Left lung (tissue), 4 donors: ENCODE measurements at regions not wholly inside any gene's neighbourhood (a gene's known extent, or its start where the extent isn't known, plus 50 kb on each side); places are given as distances from the start of the nearest gene placed in this dataset.

Experiments
- ATAC-seq: fragments of 200-7000 bp; cut with Tn5 transposase; one replicate; pipeline ENCODE4 v1.9.1; 2020; ENCODE audit warnings: moderate library complexity
- DNase-seq, 4 donors: peaks; one replicate each; pipeline ENCODE4 v3.0.0-alpha.2; 2013 to 2020
- H3K27ac ChIP-seq, 2 donors: fragments of 200-600 bp; sonication (generic) in 1 of 2; one replicate each; pipeline versions ENCODE4 v1.5.0 to v1.8.0; 2020 to 2021
- H3K27me3 ChIP-seq, 2 donors: fragments of 200-600 bp; sonication (generic) in 1 of 2; one replicate each; pipeline versions ENCODE4 v1.5.0 to v1.8.0; 2020 to 2021
- H3K36me3 ChIP-seq, 2 donors: fragments of 200-600 bp; sonication (generic) in 1 of 2; one replicate each; pipeline versions ENCODE4 v1.5.0 to v1.8.0; 2020 to 2021
- H3K4me1 ChIP-seq, 2 donors: fragments of 200-600 bp; one replicate each; pipeline ENCODE4 v1.8.0; 2021
- H3K4me3 ChIP-seq, 2 donors: fragments of 200-600 bp; sonication (generic) in 1 of 2; one replicate each; pipeline versions ENCODE4 v1.5.0 to v1.8.0; 2020 to 2021; ENCODE audit warnings: mild to moderate bottlenecking in 1 of 2
- H3K9me3 ChIP-seq, 2 donors: fragments of 200-600 bp; sonication (generic) in 1 of 2; one replicate each; pipeline versions ENCODE4 v1.5.0 to v1.8.0; 2020 to 2021
- intact Hi-C, 2 donors: fragments of 100-400 bp; cut with DNase I; formaldehyde crosslinking; loops; one replicate each; pipeline versions ENCODE4 v1.11.2 to v1.14.2; 2022
- TF ChIP-seq, protein P1 (sequence below), 2 donors: fragments of 200-600 bp; sonication (generic) in 1 of 2; IDR thresholded peaks; one replicate each; pipeline versions ENCODE4 v1.5.0 to v1.8.0; 2021; ENCODE audit warnings: antibody characterized with exemption in 2 of 2
- donor health status: DM: no; HTN: yes; CAD: no.
- donor health status: DM: no; HTN: no; CAD: no.

DNA sequence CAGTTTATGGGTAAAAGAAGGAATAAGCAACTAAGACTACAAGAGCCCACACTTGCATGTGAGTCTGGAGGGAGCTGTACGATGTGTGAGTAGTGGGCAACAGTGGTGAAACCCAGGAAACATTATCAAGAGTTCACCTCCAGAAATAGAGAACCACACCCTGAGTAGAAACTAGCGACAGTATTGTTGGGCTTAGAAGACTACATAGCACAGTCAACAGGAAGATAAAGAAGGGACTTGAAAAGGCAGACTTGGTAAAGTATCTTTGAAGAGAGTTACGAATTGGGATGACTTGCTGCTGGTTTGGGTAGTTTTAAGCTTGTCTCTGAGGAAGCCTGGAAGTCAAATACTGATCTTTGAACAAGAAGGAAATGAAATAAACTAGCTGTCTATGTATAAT, 223.2 kb upstream of the GNAI1 start:
- no peak for ATAC-seq
- H3K4me1 ChIP-seq = no peaks in the 10 kb centered on the region
- no peaks in the 10 kb centered on the region for H3K36me3 ChIP-seq
- no peaks in the 10 kb centered on the region for H3K9me3 ChIP-seq
- intact Hi-C loops = no loop called here
- no peaks in the 10 kb centered on the region for H3K27me3 ChIP-seq
- no peak overlapping the region for H3K27ac ChIP-seq
- TF ChIP-seq, protein P1, sequence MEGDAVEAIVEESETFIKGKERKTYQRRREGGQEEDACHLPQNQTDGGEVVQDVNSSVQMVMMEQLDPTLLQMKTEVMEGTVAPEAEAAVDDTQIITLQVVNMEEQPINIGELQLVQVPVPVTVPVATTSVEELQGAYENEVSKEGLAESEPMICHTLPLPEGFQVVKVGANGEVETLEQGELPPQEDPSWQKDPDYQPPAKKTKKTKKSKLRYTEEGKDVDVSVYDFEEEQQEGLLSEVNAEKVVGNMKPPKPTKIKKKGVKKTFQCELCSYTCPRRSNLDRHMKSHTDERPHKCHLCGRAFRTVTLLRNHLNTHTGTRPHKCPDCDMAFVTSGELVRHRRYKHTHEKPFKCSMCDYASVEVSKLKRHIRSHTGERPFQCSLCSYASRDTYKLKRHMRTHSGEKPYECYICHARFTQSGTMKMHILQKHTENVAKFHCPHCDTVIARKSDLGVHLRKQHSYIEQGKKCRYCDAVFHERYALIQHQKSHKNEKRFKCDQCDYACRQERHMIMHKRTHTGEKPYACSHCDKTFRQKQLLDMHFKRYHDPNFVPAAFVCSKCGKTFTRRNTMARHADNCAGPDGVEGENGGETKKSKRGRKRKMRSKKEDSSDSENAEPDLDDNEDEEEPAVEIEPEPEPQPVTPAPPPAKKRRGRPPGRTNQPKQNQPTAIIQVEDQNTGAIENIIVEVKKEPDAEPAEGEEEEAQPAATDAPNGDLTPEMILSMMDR (IDR thresholded peaks at IDR 0.05) = no peak
- no peak overlapping the region for H3K4me3 ChIP-seq
- DNase-seq = no peak

DNA sequence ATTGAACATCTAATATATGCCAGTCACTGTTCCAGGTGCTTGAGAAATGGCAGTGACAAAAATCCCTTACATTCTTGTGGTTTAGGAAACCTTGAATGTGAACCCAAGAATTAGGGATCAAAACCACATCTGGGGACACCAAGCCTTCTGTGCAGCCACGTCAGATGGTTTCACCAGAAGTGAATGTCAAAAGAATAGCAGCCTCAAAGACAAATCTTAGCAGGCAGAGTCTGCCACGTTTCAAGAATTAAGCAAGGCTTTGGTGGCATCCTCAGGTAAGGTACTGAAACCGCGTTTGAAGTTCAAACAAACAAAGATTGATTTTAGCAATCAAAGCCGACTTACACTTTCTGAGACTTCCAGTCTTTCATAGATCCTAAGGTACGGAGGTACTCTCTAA, 225.5 kb upstream of the GNAI1 start:
- Histone ChIP-seq H3K36me3 (no peaks in the 10 kb centered on the region), H3K27ac (no peak overlapping the region), H3K27me3 (no peaks in the 10 kb centered on the region), H3K4me1 (no peaks in the 10 kb centered on the region), H3K4me3 (no peak overlapping the region), H3K9me3 (no peaks in the 10 kb centered on the region)
- intact Hi-C loops = no loop called here
- DNase-seq (no peak), ATAC-seq (no peak)
- TF ChIP-seq, protein P1 (IDR thresholded peaks at IDR 0.05) = no peak

DNA sequence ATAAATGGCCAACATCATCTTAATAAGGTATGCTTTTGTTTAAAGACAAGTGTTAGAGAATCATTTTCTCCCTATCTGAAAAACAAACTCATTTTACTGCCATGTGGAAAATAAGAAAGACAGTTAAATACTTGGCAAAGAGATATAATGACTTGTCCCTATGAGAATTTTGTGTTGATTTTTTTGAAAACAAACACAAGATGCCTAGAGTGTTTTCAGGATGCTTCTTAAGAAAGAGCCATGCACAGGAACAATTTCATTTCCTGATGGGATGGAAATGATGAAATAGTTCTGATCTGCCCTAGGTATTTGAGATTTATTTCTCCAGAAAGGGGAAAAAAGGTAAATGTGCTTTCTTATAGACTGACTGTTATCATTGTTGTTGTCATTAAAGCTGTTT, 237.5 kb upstream of the GNAI1 start:
- DNase-seq (no peak), ATAC-seq (no peak)
- Histone ChIP-seq H3K4me3 (no peak overlapping the region), H3K27ac (no peak overlapping the region), H3K36me3 (no peaks in the 10 kb centered on the region), H3K27me3 (no peaks in the 10 kb centered on the region), H3K4me1 (no peaks in the 10 kb centered on the region), H3K9me3 (peaks cover 0 to 4% of the 10 kb centered on the region in 2 donors)
- intact Hi-C loops = no loop called here
- TF ChIP-seq, protein P1 (IDR thresholded peaks at IDR 0.05) = no peak

DNA sequence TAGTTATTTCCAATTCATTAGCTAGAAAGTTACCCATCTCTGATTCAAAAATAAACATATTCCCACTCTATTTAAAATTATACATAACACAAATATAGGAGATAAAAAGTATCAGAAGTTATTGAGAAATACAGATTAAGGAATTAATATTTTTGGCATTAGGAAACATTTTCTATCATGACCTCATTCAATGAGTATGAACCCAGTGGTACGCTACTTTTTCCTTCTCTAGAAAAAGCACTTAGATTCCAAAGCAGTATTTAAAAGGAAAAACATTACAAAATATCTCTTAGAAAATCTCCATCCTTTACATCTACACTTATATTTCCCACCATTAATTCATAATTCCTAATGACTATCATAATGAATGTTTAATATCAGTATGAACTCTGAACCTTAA, 240.6 kb upstream of the GNAI1 start:
- ATAC-seq = peak; percentile 24
- Histone ChIP-seq H3K36me3 (no peaks in the 10 kb centered on the region), H3K4me3 (no peak overlapping the region), H3K9me3 (no peaks in the 10 kb centered on the region), H3K4me1 (no peaks in the 10 kb centered on the region), H3K27me3 (no peaks in the 10 kb centered on the region), H3K27ac (no peak overlapping the region)
- DNase-seq = no peak
- intact Hi-C loops = no loop called here
- TF ChIP-seq, protein P1 (IDR thresholded peaks at IDR 0.05) = no peak

DNA sequence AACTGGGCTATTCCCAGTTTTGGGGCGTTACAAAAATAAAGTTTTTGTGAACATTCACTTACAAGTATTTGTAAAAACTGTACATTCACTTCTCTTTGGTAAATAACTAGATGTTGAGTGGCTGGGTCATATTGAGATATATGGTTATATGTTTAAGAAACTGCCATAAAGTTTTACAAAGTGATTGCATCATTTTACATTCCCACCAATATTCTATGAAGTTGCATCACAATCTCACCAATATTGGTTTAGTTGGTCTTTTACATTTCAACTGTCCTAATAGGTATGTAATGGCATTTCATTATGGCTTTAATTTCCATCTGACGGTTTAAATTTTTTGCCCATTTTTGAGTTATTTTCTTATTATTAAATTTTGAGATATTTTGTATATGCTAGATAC, 251.7 kb upstream of the GNAI1 start:
- H3K9me3 ChIP-seq = no peaks in the 10 kb centered on the region
- no peak for DNase-seq
- H3K4me3 ChIP-seq = no peak overlapping the region
- no peak overlapping the region for H3K27ac ChIP-seq
- H3K36me3 ChIP-seq = no peaks in the 10 kb centered on the region
- no peaks in the 10 kb centered on the region for H3K27me3 ChIP-seq
- TF ChIP-seq, protein P1 (IDR thresholded peaks at IDR 0.05) = no peak
- intact Hi-C loops = no loop called here
- ATAC-seq = no peak
- H3K4me1 ChIP-seq = no peaks in the 10 kb centered on the region
